ENCODE measurements at regions not wholly inside any gene's neighbourhood (a gene's known extent, or its start where the extent isn't known, plus 50 kb on each side); places are given as distances from the start of the nearest gene placed in this dataset.

DNA sequence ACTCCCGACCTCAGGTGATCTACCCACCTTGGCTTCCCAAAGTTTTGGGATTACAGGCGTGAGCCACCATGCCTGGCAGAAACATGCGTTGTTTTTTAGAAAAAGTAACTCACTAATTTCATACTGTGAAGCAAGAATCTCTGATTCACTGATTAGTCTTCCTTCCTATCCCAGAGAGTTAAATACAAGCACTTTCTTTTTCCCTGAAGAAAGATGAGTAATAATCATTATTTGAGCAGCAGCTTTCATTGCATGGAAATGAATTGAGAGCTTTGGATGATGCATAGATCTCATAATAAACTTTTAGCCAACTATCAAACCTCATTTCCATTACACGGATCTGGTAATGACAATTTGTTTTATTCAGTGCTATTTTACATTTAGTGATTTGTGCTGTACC is 892.5 kb upstream of the EYS start:
- TF ChIP-seq, protein P1, sequence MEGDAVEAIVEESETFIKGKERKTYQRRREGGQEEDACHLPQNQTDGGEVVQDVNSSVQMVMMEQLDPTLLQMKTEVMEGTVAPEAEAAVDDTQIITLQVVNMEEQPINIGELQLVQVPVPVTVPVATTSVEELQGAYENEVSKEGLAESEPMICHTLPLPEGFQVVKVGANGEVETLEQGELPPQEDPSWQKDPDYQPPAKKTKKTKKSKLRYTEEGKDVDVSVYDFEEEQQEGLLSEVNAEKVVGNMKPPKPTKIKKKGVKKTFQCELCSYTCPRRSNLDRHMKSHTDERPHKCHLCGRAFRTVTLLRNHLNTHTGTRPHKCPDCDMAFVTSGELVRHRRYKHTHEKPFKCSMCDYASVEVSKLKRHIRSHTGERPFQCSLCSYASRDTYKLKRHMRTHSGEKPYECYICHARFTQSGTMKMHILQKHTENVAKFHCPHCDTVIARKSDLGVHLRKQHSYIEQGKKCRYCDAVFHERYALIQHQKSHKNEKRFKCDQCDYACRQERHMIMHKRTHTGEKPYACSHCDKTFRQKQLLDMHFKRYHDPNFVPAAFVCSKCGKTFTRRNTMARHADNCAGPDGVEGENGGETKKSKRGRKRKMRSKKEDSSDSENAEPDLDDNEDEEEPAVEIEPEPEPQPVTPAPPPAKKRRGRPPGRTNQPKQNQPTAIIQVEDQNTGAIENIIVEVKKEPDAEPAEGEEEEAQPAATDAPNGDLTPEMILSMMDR (IDR thresholded peaks at IDR 0.05; ENCODE audit: low read length), result no peak
- TF ChIP-seq EZH2 (optimal IDR thresholded peaks at IDR 0.05; ENCODE audit: low read depth, low read length) (no peak), EZH2phosphoT487 (IDR thresholded peaks at IDR 0.05; ENCODE audit: low read length) (no peak)
